SH-SY5Y (cell line): ENCODE measurements at regions not wholly inside any gene's neighbourhood (a gene's known extent, or its start where the extent isn't known, plus 50 kb on each side); places are given as distances from the start of the nearest gene placed in this dataset.

ENCODE experiments used
- GATA2 ChIP-seq: IDR thresholded peaks from 2 replicates; pipeline ENCODE4 v1.6.1; 2011; ENCODE audit warnings: mild to moderate bottlenecking, low read depth, low read length
- GATA3 ChIP-seq: IDR thresholded peaks from 2 replicates; pipeline ENCODE4 v1.6.1; 2011; ENCODE audit warnings: low read depth, mild to moderate bottlenecking, low read length, moderate library complexity

- TF ChIP-seq GATA2: no peak
- TF ChIP-seq GATA3: no peak
These were observed 209.5 kb upstream of the KCTD7 start for GRCh38 chr7:66419210-66419609.
